ENCODE measurements at regions not wholly inside any gene's neighbourhood (a gene's known extent, or its start where the extent isn't known, plus 50 kb on each side); places are given as distances from the start of the nearest gene placed in this dataset.

- intact Hi-C loops (cut with micrococcal nuclease), result no loop called here
- H3K27ac ChIP-seq (ENCODE audit: insufficient read depth, low read depth, low read length), result no peak overlapping the region
- H3K9me1 ChIP-seq (replicated peaks; ENCODE audit: control insufficient read depth, extremely low read depth, insufficient read depth, low read length), result no peaks in the 10 kb centered on the region
- no peaks in the 10 kb centered on the region for H3K79me2 ChIP-seq (ENCODE audit: control insufficient read depth, insufficient read depth, low read length)
- H3K4me1 ChIP-seq (ENCODE audit: control insufficient read depth, extremely low read depth, insufficient read depth, low read length), result no peaks in the 10 kb centered on the region
- H3K4me3 ChIP-seq (replicated peaks in 1 of 3; ENCODE audit: insufficient read depth in 1 of 3, low read depth in 1 of 3, low read length in 3 of 3), result no peak overlapping the region
- dilution Hi-C loops (cut with MboI; ENCODE audit: extremely low pct_ligation_motif_present, low sequenced_read_pairs), result no loop called here
- DNase-seq (ENCODE audit: low read depth, low spot score), result no peak
- no peak for FAIRE-seq
- ChIA-PET CTCF (no interaction called here), POLR2A (no interaction called here)
- H3K9me3 ChIP-seq (replicated peaks; ENCODE audit: control insufficient read depth, insufficient read depth, low read length), result no peaks in the 10 kb centered on the region
- H3K27me3 ChIP-seq (ENCODE audit: control insufficient read depth in 2 of 2, insufficient read depth in 2 of 2, low read length in 2 of 2), result no peaks in the 10 kb centered on the region
- no peaks in the 10 kb centered on the region for H3K36me3 ChIP-seq (ENCODE audit: control insufficient read depth in 2 of 2, extremely low read depth in 1 of 2, insufficient read depth in 2 of 2, low read length in 2 of 2)
- BruUV-seq (replicated peaks), result no TSS peak
- TF ChIP-seq GATA2 (IDR thresholded peaks at IDR 0.05; ENCODE audit: insufficient read depth, insufficient read length, low read depth, low read length) (no peak), MYC (IDR thresholded peaks at IDR 0.05; ENCODE audit: low read depth, low read length) (no peak), MAX (IDR thresholded peaks at IDR 0.05; ENCODE audit: insufficient read depth, insufficient read length) (no peak), POLR2A (IDR thresholded peaks at IDR 0.05; ENCODE audit: low read depth, low read length) (no peak), EZH2 (IDR thresholded peaks at IDR 0.05; ENCODE audit: borderline replicate concordance, low read depth, low read length, severe bottlenecking) (no peak), POLR2AphosphoS5 (IDR thresholded peaks at IDR 0.05; ENCODE audit: insufficient read depth, low read depth, low read length) (no peak), CTCF (IDR thresholded peaks at IDR 0.05; ENCODE audit: extremely low read depth in 1 of 2, insufficient read depth in 1 of 2, low read depth in 1 of 2, low read length in 2 of 2) (no peak), JUN (IDR thresholded peaks at IDR 0.05; ENCODE audit: borderline replicate concordance, insufficient read depth, insufficient read length, low read depth) (no peak), FOS (IDR thresholded peaks at IDR 0.05; ENCODE audit: borderline replicate concordance, insufficient read depth, low read length) (no peak)
- H3K9ac ChIP-seq (replicated peaks; ENCODE audit: extremely low read depth, insufficient read depth, low read length), result no peak overlapping the region
- H4K20me1 ChIP-seq (replicated peaks; ENCODE audit: control insufficient read depth, extremely low read depth, insufficient read depth, low read length), result no peaks in the 10 kb centered on the region
- no peak overlapping the region for H2AFZ ChIP-seq (ENCODE audit: low read depth, low read length)
- H3K4me2 ChIP-seq (ENCODE audit: insufficient read depth, low read length), result no peak overlapping the region
Observed at GRCh38 chr9:120281665-120282064, 298.3 kb downstream of the CDK5RAP2 start.

All from endothelial cell of umbilical vein (primary cell).